H9 (cell line): ENCODE measurements at regions not wholly inside any gene's neighbourhood (a gene's known extent, or its start where the extent isn't known, plus 50 kb on each side); places are given as distances from the start of the nearest gene placed in this dataset.

Source experiments
- DNase-seq: peaks from one replicate; pipeline ENCODE4 v3.0.0-alpha.2; 2017
- H2AFZ ChIP-seq: one replicate; pipeline ENCODE4 v1.6.1; 2013; ENCODE audit warnings: mild to moderate bottlenecking, low read length, control low read depth, moderate library complexity
- H2AK5ac ChIP-seq: 2 replicates; pipeline ENCODE4 v1.6.1; 2013; ENCODE audit warnings: low read length, control low read depth, mixed read lengths; ENCODE audit not compliant: insufficient read length
- H2BK120ac ChIP-seq: one replicate; pipeline ENCODE4 v1.6.1; 2013; ENCODE audit warnings: low read depth, mild to moderate bottlenecking, low read length, control low read depth, inconsistent platforms; ENCODE audit not compliant: poor library complexity, severe bottlenecking
- H2BK12ac ChIP-seq: 2 replicates; pipeline ENCODE4 v1.6.1; 2013; ENCODE audit warnings: low read length, control low read depth, mixed read lengths, low read depth; ENCODE audit not compliant: insufficient read length
- H2BK15ac ChIP-seq: 2 replicates; pipeline ENCODE4 v1.6.1; 2013; ENCODE audit warnings: low read depth, low read length, control low read depth
- H2BK20ac ChIP-seq: one replicate; pipeline ENCODE4 v1.6.1; 2013; ENCODE audit warnings: low read depth, mild to moderate bottlenecking, low read length, control low read depth, inconsistent platforms; ENCODE audit not compliant: poor library complexity, severe bottlenecking
- H2BK5ac ChIP-seq: 2 replicates; pipeline ENCODE4 v1.6.1; 2013; ENCODE audit warnings: low read length, control low read depth, mixed read lengths; ENCODE audit not compliant: insufficient read length
- H3K14ac ChIP-seq: 2 replicates; pipeline ENCODE4 v1.6.1; 2013; ENCODE audit warnings: low read length, control low read depth; ENCODE audit not compliant: insufficient read depth
- H3K18ac ChIP-seq: 2 replicates; pipeline ENCODE4 v1.6.1; 2013; ENCODE audit warnings: low read depth, mild to moderate bottlenecking, mixed read lengths, low read length, control low read depth; ENCODE audit not compliant: insufficient read length
- H3K23ac ChIP-seq: 2 replicates; pipeline ENCODE4 v1.6.1; 2013; ENCODE audit warnings: low read length, control low read depth, mixed read lengths, low read depth; ENCODE audit not compliant: insufficient read length
- H3K23me2 ChIP-seq: 2 replicates; pipeline ENCODE4 v1.6.1; 2013; ENCODE audit warnings: low read depth, mild to moderate bottlenecking, mixed read lengths, low read length, control low read depth; ENCODE audit not compliant: insufficient read length, poor library complexity, severe bottlenecking
- H3K27ac ChIP-seq: 2 replicates; pipeline ENCODE4 v1.5.1; 2013; ENCODE audit warnings: low read length, control low read depth, mixed read lengths, low read depth; ENCODE audit not compliant: insufficient read length
- H3K27me3 ChIP-seq: 2 replicates; pipeline ENCODE4 v1.6.1; 2013; ENCODE audit warnings: low read length, control low read depth, inconsistent platforms; ENCODE audit not compliant: insufficient read depth
- H3K4ac ChIP-seq: 2 replicates; pipeline ENCODE4 v1.6.1; 2013; ENCODE audit warnings: low read depth, mild to moderate bottlenecking, control low read depth, inconsistent platforms, low read length, moderate library complexity
- H3K4me1 ChIP-seq: 2 replicates; pipeline ENCODE4 v1.6.1; 2013; ENCODE audit warnings: low read length, control low read depth, inconsistent platforms; ENCODE audit not compliant: insufficient read depth
- H3K4me2 ChIP-seq: 2 replicates; pipeline ENCODE4 v1.6.1; 2013; ENCODE audit warnings: low read length, control low read depth, mixed read lengths; ENCODE audit not compliant: insufficient read length, insufficient read depth
- H3K56ac ChIP-seq: 2 replicates; pipeline ENCODE4 v1.6.1; 2013; ENCODE audit warnings: low read depth, mild to moderate bottlenecking, mixed read lengths, low read length, control low read depth; ENCODE audit not compliant: insufficient read length
- H3K79me1 ChIP-seq: 2 replicates; pipeline ENCODE4 v1.6.1; 2013; ENCODE audit warnings: low read depth, mild to moderate bottlenecking, moderate library complexity, low read length, control low read depth, inconsistent platforms; ENCODE audit not compliant: insufficient read depth, poor library complexity, severe bottlenecking
- H3K79me2 ChIP-seq: 2 replicates; pipeline ENCODE4 v1.6.1; 2013; ENCODE audit warnings: low read length, control low read depth, inconsistent platforms; ENCODE audit not compliant: insufficient read depth
- H3K9ac ChIP-seq: 2 replicates; pipeline ENCODE4 v1.6.1; 2013; ENCODE audit warnings: low read length, control low read depth, mixed read lengths; ENCODE audit not compliant: insufficient read length; ENCODE audit errors: extremely low read depth
- H3K9me3 ChIP-seq: one replicate; pipeline ENCODE4 v1.6.1; 2013; ENCODE audit warnings: low read depth, low read length, inconsistent platforms; ENCODE audit not compliant: control insufficient read depth
- H3T11ph ChIP-seq: one replicate; pipeline ENCODE4 v1.6.1; 2013; ENCODE audit warnings: mild to moderate bottlenecking, low read length, control low read depth, inconsistent platforms
- H4K20me1 ChIP-seq: one replicate; pipeline ENCODE4 v1.6.1; 2013; ENCODE audit not compliant: control insufficient read depth, insufficient read length, insufficient read depth
- H4K5ac ChIP-seq: 2 replicates; pipeline ENCODE4 v1.6.1; 2013; ENCODE audit warnings: low read depth, mild to moderate bottlenecking, mixed read lengths, low read length, control low read depth; ENCODE audit not compliant: insufficient read length
- H4K8ac ChIP-seq: replicated peaks from 2 replicates; pipeline ENCODE4 v1.6.1; 2013; ENCODE audit warnings: low read length, control low read depth, mixed read lengths, low read depth; ENCODE audit not compliant: insufficient read length
- H4K91ac ChIP-seq: 2 replicates; pipeline ENCODE4 v1.6.1; 2013; ENCODE audit warnings: low read depth, mild to moderate bottlenecking, moderate library complexity, mixed read lengths, low read length, control low read depth; ENCODE audit not compliant: insufficient read length
- H3K27ac Mint-ChIP-seq, 3 experiments: 2 replicates in 2 of 3; 3 replicates in 1 of 3; pipeline ENCODE4 v1.8.0; 2020 to 2021; ENCODE audit warnings: mixed read lengths in 3 of 3, mild to moderate bottlenecking in 1 of 3, moderate library complexity in 1 of 3
- H3K27me3 Mint-ChIP-seq: 2 replicates; pipeline ENCODE4 v1.8.0; 2021; ENCODE audit warnings: low read depth, mild to moderate bottlenecking, moderate library complexity, mixed read lengths
- H3K36me3 Mint-ChIP-seq, 3 experiments: 2 replicates in 2 of 3; 3 replicates in 1 of 3; pipeline ENCODE4 v1.8.0; 2020 to 2021; ENCODE audit warnings: low read depth in 3 of 3, mixed read lengths in 3 of 3; ENCODE audit not compliant: insufficient read depth in 1 of 3
- H3K4me1 Mint-ChIP-seq, 2 experiments: 2 replicates each; pipeline ENCODE4 v1.8.0; 2020; ENCODE audit warnings: mixed read lengths in 2 of 2
- H3K4me3 Mint-ChIP-seq, 2 experiments: 2 replicates in 1 of 2; 3 replicates in 1 of 2; pipeline ENCODE4 v1.8.0; 2020 to 2021; ENCODE audit warnings: mild to moderate bottlenecking in 2 of 2, mixed read lengths in 2 of 2, moderate library complexity in 1 of 2
- H3K9me3 Mint-ChIP-seq, 2 experiments: 2 replicates in 1 of 2; 3 replicates in 1 of 2; pipeline ENCODE4 v1.8.0; 2020; ENCODE audit warnings: mild to moderate bottlenecking in 2 of 2, mixed read lengths in 2 of 2, moderate library complexity in 1 of 2
- CTCF ChIP-seq: fragments of 200-600 bp; sonication (generic); conservative IDR thresholded peaks from 3 replicates; pipeline ENCODE4 v1.8.0; 2021; ENCODE audit warnings: antibody characterized with exemption, mild to moderate bottlenecking
- WGBS: extraction: QIAGEN DNeasy Blood & Tissue Kit; methylation state at CpG from one replicate; pipeline ENCODE4 v1.1.7; 2013; ENCODE audit warnings: missing lambda C conversion rate, low lambda C conversion rate, mixed read lengths; ENCODE audit not compliant: insufficient read length; ENCODE audit errors: extremely low coverage; 5-methylcytosine and 5-hydroxymethylcytosine counted together

GRCh38 chr14:46581036-46581671 lies 70.4 kb downstream of the RPL10L start:
- TF ChIP-seq CTCF, result peak; percentile 80
- H3K27ac ChIP-seq, result no peak overlapping the region
- no peak overlapping the region for H2BK20ac ChIP-seq
- H3K79me2 ChIP-seq, result no peaks in the 10 kb centered on the region
- Mint-ChIP-seq H3K27me3 (no peaks in the 10 kb centered on the region), H3K36me3 (peaks cover 0 to 5% (median 3%) of the 10 kb centered on the region in 3 experiments; a peak in 1 of 7 replicates), H3K27ac (peak overlapping the region in 1 of 3 experiments; percentile 59; a peak in 1 of 7 replicates), H3K4me1 (peaks cover 0 to 3% of the 10 kb centered on the region in 2 experiments; a peak in 1 of 4 replicates), H3K9me3 (peaks cover 4% of the 10 kb centered on the region in 2 experiments; a peak in 1 of 5 replicates), H3K4me3 (no peak overlapping the region)
- H3K9ac ChIP-seq, result no peak overlapping the region
- no peak overlapping the region for H2BK15ac ChIP-seq
- no peak overlapping the region for H4K5ac ChIP-seq
- H4K8ac ChIP-seq, result no peak overlapping the region
- H2AK5ac ChIP-seq, result no peak overlapping the region
- no peak overlapping the region for H3K56ac ChIP-seq
- no peak overlapping the region for H3K18ac ChIP-seq
- H4K20me1 ChIP-seq, result no peaks in the 10 kb centered on the region
- H3T11ph ChIP-seq, result no peak overlapping the region
- H2BK120ac ChIP-seq, result no peak overlapping the region
- no peaks in the 10 kb centered on the region for H3K27me3 ChIP-seq
- no peaks in the 10 kb centered on the region for H3K9me3 ChIP-seq
- WGBS, result no CpG with 5 or more reads among the region's 5 CpGs
- peak; percentile 38 for DNase-seq
- H3K23me2 ChIP-seq, result no peaks in the 10 kb centered on the region
- H2AFZ ChIP-seq, result no peak overlapping the region
- H3K4me1 ChIP-seq, result no peaks in the 10 kb centered on the region
- no peaks in the 10 kb centered on the region for H3K79me1 ChIP-seq
- no peak overlapping the region for H2BK5ac ChIP-seq
- no peak overlapping the region for H3K23ac ChIP-seq
- H4K91ac ChIP-seq, result no peak overlapping the region
- H3K4me2 ChIP-seq, result no peak overlapping the region
- H3K4ac ChIP-seq, result no peak overlapping the region
- no peak overlapping the region for H2BK12ac ChIP-seq
- H3K14ac ChIP-seq, result no peak overlapping the region
